ENCODE measurements at regions not wholly inside any gene's neighbourhood (a gene's known extent, or its start where the extent isn't known, plus 50 kb on each side); places are given as distances from the start of the nearest gene placed in this dataset.
"Not testable (repeated sequence)": the region's sequence is repeated elsewhere in the genome, so short reads cannot be mapped to it uniquely, and the experiment has no call there.

DNA sequence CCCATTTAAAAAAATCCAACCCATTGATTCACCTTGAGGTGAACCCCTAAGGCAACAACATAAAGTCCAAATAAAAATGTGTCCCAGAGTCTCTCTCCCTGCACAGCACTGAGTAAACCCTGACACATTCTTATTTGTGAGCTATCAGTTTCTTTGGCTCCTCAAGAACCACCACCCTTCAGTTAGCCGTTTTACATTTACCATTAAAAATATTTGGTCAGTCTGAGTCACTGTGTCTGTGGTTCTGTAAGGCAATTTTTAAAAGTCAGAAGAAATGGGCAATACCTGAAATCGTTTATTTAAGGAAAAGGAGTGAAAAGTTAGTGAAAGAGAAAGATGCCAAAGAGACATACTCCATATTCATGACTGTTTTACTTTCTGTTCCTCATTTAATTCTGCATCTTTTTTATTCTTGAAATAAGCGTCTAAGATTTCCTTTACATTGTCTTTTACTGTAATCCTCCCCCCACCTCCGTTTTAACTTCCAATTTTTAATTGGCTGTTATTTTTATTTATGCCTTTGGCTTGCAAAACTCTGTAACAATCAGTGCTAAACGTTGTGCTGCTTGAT, 91.7 kb upstream of the IVNS1ABP start:
- DNase-seq (ENCODE audit: low read depth in 1 of 2, low spot score in 1 of 2) = no peak

DNA sequence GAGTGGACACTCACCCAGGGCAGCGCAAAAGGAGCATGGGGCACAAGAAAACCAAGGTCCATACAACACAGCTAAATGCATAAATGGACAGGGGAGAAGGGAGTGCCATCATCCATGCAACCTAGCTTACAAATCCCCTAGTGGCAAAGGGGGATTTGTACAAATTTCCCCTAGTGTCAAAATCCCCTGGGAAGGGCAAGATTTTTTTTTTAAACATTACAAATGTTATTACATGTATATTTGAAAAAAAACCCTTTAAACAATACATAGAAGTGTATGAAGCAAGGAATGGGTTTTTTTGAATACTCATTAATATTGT, 89.6 kb upstream of the IVNS1ABP start:
- DNase-seq (ENCODE audit: low read depth in 1 of 2, low spot score in 1 of 2) = no peak

DNA sequence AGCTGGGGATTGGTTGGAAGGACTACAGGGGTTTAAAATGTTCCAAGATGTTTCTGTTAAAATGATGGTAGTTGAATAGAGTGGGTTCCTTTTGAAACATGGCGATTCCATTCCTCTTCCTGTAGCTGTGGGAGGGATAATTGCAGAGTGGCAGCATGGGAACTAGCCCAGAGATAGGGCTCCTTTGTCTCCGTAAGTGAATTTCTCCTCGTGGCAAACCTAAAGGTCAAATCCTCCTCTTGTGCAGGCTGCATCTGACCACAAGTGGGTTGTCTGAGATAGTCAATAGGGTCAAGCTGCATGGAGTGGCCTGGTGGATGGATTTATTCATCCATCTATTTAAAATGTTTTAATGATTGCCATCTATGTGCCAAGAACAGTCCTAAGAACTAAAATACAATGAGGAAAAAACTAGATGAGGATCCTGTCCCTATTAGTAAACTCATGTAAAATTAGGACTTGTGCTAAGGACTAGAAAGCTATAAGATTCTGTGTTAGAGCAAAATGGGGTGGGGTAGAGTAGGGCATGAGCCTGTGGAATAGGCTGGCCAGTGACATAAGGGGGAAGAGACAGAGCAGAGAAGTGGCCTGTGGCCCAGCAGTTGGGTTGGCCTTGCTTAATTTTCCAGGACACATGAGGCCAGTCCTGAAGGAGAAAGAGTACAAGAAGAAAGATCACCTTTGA, 89.1 kb upstream of the IVNS1ABP start:
- no peak for DNase-seq (ENCODE audit: low read depth in 1 of 2, low spot score in 1 of 2)

DNA sequence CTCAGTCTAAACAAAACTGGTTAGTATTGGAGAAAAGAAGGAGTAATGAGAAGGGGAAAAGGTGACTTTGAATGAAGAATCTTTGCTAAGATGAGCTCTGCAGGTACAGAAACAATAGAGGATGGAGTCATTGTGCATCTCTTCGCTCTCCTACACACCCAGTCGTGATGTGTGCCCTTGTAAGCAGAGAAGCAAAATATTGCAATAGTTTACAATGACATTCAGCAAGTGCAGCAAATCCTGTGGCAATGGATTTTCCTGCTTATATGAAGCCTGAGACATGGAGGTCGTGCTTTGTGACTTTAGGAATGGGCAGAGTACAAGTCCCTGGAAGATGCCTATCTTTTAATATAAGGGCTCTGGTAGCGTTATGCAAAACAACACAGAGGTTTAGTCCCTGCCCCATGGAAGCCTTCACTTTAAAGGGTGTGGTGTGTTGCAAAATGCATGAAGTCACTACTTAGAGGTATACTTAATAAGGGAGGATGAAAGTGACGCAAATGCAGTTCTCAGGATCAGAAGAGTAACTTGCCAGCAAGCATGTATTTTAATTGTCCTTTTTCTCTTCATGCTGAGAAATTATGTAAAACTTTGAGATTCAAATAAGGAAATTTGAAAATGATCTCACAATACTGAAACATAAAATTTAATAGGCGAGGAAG, 88.0 kb upstream of the IVNS1ABP start:
- DNase-seq (ENCODE audit: low read depth in 1 of 2, low spot score in 1 of 2) = no peak

DNA sequence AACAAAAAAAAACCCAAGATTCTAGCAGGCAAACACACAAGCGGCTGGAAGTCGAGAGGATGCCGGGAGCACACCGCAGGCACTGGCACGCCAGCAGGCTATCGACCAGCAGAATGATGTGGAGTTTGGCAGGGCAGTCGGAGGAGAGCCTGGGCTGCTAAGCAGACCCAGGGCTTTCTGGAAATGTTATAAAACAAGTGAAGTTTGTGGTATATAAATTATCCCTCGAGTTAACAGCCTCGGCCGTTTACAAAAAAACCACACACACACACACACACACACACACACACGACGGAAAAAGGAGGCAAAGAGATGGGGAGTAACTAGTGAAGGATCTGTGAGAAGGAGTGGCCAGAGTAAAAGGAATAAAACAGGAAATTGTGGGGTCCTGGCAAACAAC, 87.2 kb upstream of the IVNS1ABP start:
- DNase-seq (ENCODE audit: low read depth in 1 of 2, low spot score in 1 of 2) = no peak

DNA sequence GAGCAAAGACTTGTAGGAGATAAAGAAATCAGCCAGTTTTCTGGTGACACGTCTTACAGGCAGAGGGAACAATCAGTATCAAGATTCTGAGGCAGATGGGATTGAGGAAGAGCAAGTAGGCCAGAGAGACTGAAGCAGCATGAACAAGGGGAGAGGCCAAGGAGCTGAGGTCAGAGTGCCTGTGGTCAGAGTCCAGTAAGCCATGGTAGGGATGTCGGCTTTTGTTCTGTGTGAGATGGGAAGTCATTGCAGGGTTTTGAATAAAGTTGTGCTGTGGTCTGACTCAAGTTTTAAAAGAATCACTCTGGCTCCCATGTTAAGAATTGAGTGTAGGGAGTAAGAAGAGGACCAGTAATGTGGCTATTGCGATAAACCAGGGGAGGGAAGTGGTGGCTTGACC, 85.9 kb upstream of the IVNS1ABP start:
- DNase-seq (ENCODE audit: low read depth in 1 of 2, low spot score in 1 of 2) = no peak

DNA sequence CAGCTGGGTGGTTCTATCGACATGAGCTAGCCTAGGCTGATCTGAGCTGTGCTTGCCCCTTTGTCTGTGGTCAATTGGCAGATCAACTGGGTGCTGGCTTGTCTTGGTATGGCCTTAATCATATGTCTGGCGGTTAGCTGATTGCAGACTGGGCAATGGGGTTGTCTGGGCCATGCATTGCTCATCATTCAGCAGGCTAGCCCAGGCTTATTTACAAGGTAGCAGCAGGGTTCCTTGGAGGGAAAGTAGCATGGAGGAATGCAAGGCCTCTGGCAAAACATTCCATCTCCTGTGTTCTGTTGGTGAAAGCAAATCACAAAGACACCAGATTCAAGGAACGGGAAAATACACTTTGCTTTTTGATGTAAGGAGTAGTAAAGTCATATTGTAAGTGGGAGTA, 84.0 kb upstream of the IVNS1ABP start:
- no peak for DNase-seq (ENCODE audit: low read depth in 1 of 2, low spot score in 1 of 2)

DNA sequence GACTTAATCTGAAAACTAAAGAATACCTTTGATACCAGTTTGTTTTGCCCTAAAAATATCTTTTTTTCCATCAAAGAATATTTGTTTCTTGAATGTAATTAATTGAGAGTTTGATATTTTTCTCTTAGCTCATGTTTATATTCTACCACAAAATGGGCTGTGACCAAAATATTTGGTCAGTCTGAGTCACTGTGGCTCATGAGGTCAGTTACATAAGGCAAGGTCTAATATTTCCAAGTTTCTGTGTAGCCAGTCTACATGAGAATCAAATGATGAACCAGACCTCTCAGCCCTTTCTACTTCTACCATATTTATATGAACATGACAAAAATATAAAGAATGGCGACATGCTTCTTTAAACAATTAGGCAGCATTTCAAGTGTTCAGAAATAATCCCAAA, 83.0 kb upstream of the IVNS1ABP start:
- no peak for DNase-seq (ENCODE audit: low read depth in 1 of 2, low spot score in 1 of 2)

DNA sequence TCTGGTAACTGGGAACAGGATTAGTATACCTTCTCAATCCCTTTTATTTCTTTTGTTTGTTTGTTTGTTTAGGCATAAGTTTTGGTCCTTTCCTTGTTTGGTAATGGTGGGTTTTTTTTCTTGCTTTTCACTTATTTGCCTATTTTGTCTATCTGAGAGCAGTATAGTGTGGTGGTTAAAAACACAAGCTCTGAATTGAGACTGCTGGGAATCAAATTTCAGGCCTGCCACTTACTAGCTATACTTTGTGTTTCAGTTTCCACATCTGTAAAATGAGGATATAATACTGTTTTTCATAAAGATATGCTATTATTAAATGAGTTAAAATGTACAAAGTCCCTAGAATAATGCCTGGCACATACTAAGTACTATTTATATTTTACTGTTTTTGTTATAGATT, 81.6 kb upstream of the IVNS1ABP start:
- no peak for DNase-seq (ENCODE audit: low read depth in 1 of 2, low spot score in 1 of 2)

DNA sequence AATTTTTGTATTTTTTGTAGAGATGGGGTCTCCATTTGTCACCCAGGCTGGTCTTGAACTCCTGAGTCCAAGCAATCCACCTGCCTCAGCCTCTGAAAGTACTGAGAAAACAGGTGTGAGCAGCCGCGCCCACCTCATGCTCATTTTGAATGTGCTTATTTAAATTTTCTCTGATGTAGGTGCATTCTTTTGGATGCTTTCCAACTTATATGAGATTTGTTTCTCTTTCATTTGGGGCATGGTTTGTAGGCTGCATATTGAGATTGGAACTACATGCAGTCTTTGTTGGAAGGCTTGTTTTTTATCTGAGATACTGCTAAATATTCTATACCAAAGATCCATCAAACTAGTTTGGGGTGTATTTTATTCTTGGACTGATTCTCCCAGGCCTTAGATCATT, 81.0 kb upstream of the IVNS1ABP start:
- no peak for DNase-seq (ENCODE audit: low read depth in 1 of 2, low spot score in 1 of 2)

DNA sequence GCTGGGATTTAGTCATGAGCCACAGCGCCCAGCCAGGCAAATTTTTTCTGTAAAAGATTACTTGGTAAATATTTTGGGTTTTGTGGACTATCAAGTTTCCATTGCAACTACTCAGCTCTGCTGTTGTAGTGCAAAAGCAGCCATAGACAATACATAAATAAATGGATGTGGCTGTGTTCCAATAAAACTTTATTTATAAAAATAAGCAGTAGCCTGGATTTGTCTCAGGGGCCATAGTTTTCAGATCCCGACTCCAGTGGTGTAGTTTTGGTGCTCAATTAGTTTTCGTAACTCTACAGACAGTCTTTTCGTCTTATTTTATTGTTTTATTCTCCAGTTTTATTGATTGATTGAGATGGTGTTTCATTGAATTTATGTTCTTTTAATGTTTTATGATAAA, 80.1 kb upstream of the IVNS1ABP start:
- no peak for DNase-seq (ENCODE audit: low read depth in 1 of 2, low spot score in 1 of 2)

DNA sequence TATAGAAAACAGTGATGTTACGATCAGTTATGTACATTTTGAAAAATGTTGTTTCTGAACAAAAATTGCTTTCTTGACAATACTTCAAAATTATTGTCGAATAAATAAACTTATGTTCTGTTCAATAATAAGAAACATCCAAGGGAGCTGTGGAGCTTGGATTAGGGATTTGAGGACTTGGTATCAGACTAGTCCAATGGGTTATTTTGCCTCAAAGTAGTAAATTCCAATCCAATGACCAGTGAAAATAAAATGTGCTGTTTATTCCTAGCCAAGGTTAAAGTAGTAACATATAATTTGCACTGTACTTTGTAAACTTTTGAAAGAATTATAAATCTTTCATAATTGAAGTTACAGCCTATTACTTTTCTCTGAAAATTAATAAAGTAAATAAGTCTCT, 79.1 kb upstream of the IVNS1ABP start:
- DNase-seq (ENCODE audit: low read depth in 1 of 2, low spot score in 1 of 2) = no peak

DNA sequence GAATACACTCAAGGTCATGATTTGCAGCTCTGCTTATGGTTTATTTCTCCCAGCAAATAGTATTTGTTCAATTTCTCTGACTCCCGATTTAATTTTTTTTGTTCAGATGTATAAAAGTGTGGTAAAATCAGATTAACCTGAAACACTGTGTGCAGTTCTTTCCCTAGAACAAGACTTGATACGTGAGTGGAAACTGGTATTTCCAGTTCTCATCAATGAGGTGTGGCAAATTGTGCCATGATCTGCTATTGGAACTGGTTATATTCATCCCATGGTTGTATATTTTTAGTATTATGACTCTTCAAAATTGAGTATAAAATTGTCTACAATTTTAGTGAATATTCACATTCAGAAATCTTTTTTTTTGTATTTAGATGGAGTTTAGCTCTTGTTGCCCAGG, 76.8 kb upstream of the IVNS1ABP start:
- DNase-seq (ENCODE audit: low read depth in 1 of 2, low spot score in 1 of 2) = no peak

DNA sequence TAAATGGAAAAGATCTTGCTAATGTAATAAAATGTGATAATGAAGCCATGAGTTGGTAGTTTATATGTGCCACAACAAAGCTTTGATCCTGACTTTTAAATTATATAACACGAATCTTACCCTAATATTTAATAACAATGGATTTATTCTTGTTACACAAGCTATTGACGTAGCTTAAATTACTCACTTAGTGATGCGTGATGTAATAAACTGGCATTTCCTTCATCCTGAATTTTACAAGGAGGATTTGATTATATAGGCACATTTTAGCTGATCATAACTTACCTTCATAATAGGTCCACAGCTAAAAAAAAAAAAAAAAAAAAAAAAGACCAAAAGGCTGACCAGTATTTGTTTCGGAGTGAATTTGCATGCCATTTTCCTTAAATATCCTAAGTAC, 76.2 kb upstream of the IVNS1ABP start:
- no peak for DNase-seq (ENCODE audit: low read depth in 1 of 2, low spot score in 1 of 2)

DNA sequence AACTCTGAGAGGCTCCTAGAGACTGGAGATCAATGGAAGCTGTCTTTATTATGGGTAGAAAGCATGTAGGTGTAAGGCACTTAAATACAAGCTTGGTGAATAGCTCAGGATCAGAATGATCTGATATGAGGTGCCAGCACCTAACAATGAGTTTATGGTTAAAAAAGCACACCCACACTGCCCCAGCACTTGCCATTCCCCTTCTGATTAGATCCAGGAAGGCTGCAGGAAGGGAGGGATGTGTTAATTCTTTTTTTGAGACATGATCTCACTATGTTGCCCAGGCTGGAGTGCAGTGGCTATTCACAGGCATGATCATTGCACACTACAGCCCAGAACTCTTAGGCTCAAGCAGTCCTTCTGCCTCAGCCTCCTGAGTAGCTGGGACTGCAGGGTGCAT, 71.8 kb upstream of the IVNS1ABP start:
- DNase-seq (ENCODE audit: low read depth in 1 of 2, low spot score in 1 of 2) = no peak

DNA sequence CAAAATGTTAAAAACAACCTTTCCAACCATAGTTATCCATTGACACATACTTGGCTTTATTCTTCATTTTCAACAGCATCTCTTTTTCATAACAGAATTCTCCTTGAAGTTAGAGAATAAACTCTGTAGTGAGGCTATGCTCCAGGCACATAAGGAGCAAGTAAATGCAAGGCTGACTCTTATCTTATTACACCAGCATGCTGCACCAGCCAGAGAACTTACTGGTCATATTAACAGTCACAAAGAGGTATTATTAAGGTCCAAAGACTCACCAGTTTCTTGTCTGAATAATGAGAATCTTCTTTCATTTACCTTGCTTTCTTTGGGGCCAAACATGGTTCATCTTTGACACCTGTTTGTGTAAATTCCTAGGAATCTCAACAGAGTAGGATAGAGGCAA, 71.3 kb upstream of the IVNS1ABP start:
- no peak for DNase-seq (ENCODE audit: low read depth in 1 of 2, low spot score in 1 of 2)

DNA sequence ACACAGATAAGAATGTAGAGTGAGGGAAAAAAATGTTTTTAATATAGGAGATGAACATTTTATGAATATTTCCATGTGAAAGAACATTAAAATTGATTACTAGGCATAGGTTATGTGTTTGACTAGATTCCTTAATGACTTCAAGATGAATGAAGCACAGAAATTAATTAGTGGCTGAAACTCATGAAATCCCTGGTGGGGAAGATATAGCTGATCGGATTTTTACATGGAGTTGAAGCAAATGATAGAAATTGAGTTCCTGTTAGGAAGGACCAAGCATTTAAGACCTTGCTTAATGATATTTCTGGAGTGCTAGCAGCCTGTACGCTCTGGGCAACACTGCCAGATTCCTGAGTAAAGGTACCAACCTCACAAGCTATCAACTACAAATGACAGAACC, 68.9 kb upstream of the IVNS1ABP start:
- DNase-seq (ENCODE audit: low read depth in 1 of 2, low spot score in 1 of 2) = no peak

DNA sequence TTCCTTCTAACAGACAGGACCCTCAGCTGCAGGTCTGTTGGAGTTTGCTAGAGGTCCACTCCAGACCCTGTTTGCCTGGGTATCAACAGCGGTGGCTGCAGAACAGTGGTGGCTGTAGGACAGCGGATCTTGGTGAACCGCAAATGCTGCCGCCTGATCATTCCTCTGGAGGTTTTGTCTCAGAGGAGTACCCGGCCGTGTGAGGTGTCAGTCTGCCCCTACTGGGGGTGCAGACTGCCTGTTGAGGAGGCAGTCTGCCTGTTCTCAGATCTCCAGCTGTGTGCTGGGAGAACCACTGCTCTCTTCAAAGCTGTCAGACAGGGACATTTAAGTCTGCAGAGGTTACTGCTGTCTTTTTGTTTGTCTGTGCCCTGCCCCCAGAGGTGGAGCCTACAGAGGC, 66.8 kb upstream of the IVNS1ABP start:
- DNase-seq (ENCODE audit: low read depth in 1 of 2, low spot score in 1 of 2) = not testable (repeated sequence)

DNA sequence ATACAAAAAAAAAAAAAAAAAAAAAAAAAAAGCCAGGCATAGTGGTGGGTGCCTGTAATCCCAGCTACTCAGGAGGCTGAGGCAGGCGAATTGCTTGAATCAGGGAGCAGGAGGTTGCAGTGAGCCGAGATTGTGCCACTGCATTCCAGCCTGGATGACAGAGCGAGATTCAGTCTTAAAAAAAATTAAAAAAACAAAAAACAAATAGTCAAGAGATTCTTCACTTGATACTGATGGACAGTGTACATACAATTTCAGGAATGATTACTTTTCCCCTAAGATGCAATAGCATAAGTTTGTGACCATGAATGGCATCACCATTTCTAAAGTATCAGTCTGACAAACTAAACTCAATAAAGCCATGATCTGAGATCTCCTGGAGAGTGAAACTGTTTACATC, 60.8 kb upstream of the IVNS1ABP start:
- DNase-seq (ENCODE audit: low read depth in 1 of 2, low spot score in 1 of 2) = no peak

DNA sequence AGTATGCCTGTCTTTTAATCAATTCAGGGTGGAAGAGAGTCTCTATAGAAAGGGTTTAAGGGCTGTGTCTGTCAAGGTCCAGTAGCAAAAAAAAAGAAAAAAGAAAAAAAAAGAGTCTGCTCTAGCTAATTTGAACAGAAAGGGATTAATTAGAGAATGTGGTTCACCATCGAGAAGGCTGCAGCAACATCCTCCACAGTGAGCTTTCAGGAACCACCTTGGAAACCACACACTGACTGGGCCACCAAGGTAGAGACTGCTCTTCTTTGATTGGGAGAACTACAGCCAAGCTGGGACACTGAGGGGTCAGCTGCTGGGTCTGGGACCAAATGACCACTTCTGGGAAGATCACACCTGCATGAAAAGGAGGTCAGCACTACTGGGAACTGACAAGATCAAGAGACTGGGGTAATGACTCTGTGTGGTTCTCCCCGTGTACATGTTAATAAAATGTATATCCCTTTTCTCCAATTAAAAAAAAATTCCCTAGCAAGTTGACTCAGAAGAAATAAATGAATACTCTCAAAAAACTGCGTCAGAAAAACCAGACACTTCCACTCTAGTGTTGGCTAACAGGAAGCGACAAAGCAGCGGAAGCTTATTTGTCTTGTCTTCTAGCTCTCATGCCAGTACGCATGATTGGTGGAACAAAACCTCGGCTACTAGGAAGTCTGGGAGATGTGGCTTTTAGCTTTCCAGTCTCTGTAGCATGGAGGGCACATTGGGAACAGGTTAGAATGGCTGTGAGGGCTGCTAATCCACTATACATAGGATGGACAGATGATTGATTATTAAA, 60.0 kb upstream of the IVNS1ABP start:
- DNase-seq (ENCODE audit: low read depth in 1 of 2, low spot score in 1 of 2) = no peak

DNA sequence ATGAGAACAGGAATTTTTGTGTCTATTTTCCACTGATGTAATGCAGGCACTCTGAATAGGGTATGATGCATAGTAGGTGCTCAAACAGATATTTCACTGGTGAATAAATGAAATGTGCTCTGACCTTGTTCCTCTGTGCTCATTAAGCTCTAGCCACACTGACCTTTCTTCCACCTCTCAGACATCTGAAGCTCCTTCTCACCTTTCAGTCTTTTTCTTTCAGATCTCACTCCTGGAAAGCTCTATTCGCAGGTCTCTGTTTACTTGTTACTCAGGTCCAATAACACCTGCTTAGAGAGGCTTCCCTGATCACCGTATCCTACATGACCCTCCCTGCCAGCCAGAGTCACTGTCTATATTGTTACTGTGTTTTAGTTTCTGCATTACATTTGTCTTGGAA, 59.2 kb upstream of the IVNS1ABP start:
- no peak for DNase-seq (ENCODE audit: low read depth in 1 of 2, low spot score in 1 of 2)

DNA sequence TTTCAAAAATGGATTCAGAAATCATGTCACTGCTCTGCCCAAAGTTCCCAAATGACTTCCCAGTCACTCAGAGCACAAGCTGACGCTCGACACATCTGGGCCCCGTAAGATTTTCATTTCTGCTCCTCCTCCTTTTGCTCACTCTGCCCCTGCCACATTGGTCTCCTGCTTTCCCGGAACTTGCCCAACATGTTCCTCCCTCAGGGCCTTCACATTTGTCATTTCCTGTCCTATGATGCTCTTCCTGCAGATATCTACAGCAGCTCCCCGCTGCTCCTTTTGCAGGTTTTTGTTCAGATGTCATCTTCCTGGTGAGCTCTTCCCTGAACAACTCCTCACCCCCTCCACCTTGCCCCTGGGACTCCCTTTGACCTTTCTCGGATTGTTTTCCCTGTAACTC, 58.5 kb upstream of the IVNS1ABP start:
- DNase-seq (ENCODE audit: low read depth in 1 of 2, low spot score in 1 of 2) = no peak

Data from stimulated activated CD4-positive, alpha-beta T cell treated with anti-CD3 and anti-CD28 coated beads, Interleukin-15, amount 100 ng/mL, for 1 hour (primary cell).